Activated CD4-positive, alpha-beta T cell treated with anti-CD3 and anti-CD28 coated beads for 24 hours (primary cell): ENCODE measurements at regions not wholly inside any gene's neighbourhood (a gene's known extent, or its start where the extent isn't known, plus 50 kb on each side); places are given as distances from the start of the nearest gene placed in this dataset.
A peak's percentile ranks its signal among the peaks of the same experiment; 100 is the strongest.
"Not testable (repeated sequence)": the region's sequence is repeated elsewhere in the genome, so short reads cannot be mapped to it uniquely, and the experiment has no call there.

Experiments
- DNase-seq, 2 donors: peaks; one replicate each; pipeline ENCODE4 v3.0.0-alpha.2; 2020; ENCODE audit warnings: low read depth in 2 of 2

DNA sequence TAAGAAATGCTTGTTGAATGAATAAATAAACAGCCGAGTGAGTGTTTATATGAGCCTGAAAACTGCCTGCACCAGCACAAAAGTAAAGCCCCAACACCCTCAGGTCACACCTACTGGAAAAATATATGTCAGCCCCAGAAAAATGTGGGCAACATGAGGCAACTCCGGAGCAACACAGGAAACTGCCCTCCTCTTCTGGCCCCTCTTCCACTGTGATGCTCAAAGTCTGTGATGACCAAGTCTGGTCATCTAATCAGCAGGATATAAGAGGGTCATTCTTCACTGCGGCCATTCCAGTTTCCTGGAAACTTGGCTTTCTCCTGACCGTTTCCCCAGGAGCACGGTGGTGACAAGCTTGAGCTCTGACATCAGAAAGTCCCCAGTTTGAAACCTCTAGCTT, 159.6 kb upstream of the PZP start:
- no peak for DNase-seq

DNA sequence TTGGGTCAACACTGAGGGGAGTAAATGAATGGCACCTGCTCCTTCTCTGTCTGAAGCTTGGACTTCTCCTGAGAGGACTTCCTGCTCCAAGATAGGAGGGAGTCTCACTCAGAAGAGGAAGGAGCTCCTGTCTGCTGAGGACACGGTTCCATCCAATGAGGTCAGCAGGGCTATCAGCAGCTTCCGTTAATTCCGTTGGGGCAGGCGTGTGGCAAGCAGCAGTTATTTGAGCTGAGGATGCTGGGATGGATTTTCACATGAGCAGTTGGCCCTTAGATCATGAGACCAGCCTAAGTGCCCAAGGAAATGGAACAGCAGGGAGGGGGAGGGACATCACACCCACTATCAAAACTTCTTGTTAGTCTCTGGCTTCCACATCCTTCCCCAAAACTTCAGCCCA, 159.0 kb upstream of the PZP start:
- no peak for DNase-seq

DNA sequence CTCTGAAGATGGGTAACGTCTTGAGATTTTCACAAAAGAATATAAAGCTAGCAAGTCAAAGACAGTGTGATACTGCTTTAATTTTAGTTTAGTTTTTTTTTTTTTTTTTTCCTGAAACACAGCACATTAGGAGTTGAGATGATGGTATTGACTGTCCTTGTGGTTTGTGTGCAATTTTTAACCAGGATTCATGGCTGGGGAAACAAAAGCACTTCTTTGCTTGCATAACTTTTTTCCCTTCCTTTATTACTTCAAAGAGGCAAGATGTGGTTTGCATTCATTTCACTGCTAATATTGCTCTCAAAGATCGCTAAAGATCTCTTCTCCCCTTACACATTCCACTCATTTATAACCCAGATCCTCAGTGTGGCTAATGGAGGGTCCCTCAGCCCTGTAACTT, 157.1 kb upstream of the PZP start:
- no peak for DNase-seq

DNA sequence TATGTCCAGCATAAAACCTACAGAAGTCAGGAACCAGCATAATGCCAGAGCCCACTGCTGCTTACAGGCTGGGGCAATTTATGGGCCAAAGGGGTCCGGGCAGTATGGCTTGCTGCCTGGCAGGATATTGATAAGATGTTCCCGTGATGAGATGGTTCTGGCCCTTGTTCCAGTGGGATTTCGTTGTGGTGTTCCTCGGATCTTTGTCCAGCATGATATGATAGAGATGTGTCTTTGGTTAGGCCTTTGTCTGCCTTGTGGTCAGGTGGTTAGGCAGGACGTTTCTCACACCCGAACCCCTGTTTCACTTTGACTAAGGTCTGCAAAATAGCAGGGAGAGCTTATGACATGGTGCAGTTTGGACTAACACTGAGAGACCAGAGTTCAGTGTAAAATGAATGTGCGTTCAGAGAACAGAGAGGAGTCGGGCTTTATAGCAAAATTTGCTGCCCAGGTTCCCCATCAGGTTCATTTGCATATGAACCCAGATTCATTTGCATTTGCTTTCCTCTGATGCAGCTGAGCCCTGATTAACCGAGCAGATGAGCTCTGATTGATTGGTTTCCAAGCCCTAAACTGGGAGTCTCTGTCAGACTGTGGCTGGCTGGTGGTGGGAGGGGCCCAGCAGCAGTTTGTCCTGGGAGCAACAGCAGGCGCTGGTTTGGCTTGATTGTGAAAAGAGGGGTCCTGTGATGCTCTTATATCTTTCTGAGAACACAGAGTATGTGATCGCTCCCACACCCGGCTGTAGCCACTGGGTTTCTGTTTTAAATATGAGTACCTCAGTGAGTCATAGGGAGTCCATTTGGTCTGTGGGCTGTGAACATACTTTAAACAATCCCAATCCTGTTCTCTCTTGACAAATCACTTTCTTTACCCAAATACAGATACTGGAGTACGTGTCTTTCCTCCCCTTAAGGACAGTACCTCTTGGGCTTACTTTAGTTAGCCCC, 156.3 kb upstream of the PZP start:
- DNase-seq: peak in 1 of 2 donors; percentile 33

GRCh38 chr12:9363145-9363544, 154.9 kb upstream of the PZP start:
- no peak for DNase-seq

DNA sequence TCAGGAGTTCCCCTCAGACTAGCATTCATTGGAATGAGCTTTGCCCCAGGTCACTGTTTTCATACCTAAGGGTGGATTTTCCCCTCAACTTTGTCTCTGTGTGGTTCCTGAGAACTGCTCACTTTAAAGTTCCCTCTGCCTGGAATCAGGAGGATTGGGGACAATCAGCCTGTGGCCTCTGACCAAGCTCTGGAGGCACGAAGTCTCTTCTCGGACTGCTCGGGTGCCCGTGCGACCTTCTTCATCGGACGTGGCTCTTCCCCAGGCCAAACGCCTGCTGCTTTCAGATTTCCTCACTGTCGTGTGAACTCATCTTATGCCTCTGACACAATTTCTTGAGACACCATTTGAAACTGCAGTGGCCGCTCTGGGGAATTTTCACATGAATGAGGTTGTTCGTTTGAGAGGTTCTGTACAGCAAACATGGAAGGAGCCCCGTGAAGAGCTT, 153.7 kb upstream of the PZP start:
- DNase-seq: no peak

GRCh38 chr12:9354009-9354754, 146.0 kb upstream of the PZP start:
- not testable (repeated sequence) for DNase-seq

DNA sequence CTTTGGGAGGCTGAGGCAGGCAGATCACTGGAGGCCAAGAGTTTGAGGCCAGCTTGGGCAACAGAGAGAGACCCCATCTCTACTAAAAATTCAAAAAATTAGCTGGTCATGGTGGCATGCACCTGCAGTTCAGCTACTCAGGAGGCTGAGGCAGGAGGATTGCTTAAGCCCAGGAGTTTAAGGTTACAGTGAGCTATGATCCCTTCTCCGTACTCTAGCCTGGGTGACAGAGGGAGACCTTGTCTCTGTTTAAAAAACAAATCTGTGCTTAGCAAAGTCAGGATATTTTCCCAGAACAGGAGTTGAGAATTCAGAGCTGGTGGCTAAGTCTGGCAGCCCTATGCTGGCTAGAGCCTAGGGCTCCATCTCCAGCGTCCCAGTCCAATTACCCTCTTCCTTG, 142.9 kb upstream of the PZP start:
- DNase-seq: no peak

- DNase-seq: no peak
These were observed 142.0 kb upstream of the PZP start for GRCh38 chr12:9349888-9350885.

- no peak for DNase-seq
These were observed 140.8 kb upstream of the PZP start for GRCh38 chr12:9348906-9349518.

GRCh38 chr12:9347328-9348127, 139.3 kb upstream of the PZP start:
- no peak for DNase-seq

DNA sequence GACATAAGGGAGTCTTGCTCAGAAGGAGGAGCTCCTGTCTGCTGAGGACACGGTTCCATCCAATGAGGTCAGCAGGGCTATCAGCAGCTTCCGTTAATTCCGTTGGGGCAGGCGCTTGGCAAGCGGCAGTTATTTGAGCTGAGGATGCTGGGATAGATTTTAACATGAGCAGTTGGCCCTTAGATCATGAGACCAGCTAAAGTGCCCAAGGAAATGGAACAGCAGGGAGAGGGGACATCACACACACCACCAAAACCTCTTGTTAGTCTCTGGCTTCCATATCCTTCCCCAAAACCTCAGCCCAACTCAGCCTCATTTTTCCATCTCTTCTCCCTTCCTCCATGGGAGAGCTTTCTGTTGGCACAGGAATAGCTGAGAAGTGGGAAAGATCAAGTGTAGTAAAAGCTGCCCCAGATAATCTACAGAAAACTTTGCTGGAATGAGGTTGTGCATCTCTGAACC, 138.7 kb upstream of the PZP start:
- DNase-seq: no peak

DNA sequence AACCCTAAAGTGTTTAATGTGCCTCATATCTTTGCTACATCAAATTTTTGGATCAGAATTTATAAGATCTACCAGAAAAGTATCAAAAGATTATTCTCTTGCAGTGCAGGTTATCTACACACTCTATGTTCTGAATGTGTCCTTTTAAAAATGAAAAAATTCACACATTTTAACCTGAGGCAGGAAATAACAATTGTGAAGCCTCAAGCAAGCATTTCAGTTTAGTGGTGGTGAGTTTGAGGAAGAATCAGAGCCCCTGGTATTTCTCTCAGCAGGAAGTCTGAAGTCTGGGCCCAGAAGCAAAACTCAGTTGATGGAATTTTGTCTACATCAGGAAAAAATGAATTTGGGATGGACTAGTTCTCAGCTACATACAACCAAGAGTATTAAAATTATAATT, 137.0 kb upstream of the PZP start:
- no peak for DNase-seq

DNA sequence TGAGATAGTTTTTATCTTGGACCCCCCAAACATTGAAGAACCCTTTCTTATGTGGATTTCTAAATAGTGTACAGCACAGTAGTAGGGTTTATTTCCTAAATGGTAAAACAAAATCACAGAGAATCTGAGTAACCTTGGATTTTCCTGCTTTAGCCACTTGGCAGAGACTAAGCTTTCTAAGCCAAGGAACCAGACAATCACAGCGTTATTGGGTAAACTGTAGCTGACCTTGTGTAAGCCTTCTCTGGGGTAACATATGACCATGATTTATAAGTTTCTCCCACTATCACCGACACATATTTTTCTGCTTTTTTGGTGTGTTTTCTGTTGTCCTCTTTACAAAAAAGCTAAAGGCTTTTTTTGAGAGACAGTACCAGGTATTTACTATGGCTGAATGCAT, 136.3 kb upstream of the PZP start:
- DNase-seq: no peak

GRCh38 chr12:9343731-9344130, 135.5 kb upstream of the PZP start:
- no peak for DNase-seq

DNA sequence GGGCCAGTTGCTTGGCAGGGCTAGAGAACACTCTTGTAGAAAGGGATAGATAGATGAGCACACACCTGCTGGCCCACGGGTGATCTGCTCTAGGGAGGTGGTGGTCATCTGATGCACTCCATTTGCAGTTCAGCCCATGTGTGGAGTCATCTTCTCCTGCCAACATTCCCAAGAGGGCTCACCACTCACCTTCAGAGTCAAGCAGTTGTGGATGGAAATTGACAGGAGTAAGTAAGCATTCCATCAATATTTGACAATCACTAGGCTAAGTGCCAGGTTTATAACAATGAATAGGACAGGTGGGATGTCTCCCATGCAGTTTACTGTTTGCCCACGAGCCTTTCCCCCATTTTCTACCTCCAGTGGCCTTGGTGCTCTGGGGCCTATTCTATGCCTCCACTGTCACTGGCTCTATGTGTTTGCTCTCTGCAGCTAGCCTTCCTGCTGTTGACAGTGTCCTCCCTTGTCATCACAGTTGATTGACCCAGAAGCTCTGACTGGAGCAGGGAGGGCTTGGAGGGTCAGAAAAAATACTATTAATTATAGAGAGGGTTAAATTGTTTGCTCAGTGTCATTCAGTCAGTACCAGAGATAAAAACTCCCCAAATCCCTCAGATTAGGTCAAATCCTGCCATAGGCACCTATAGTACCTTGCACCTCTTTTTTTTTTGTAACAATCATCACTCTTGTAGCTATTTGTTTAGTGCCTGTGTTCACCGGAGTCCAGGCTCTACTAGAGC, 134.6 kb upstream of the PZP start:
- no peak for DNase-seq

DNA sequence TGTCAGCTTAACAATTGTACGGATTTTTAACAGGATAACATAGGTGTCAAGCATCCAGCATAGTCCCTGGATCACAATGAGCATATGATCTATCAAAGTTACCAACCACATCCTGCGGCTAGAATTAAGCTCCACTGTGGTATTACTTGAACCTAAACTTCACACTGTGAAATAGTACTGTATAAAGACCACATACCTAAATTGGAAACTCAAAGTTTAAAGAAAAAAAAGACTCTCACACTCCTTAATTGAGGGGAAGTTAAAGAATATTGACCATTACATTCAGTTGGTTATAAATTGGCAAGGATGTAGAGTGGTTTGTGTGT, 133.0 kb upstream of the PZP start:
- DNase-seq: no peak

DNA sequence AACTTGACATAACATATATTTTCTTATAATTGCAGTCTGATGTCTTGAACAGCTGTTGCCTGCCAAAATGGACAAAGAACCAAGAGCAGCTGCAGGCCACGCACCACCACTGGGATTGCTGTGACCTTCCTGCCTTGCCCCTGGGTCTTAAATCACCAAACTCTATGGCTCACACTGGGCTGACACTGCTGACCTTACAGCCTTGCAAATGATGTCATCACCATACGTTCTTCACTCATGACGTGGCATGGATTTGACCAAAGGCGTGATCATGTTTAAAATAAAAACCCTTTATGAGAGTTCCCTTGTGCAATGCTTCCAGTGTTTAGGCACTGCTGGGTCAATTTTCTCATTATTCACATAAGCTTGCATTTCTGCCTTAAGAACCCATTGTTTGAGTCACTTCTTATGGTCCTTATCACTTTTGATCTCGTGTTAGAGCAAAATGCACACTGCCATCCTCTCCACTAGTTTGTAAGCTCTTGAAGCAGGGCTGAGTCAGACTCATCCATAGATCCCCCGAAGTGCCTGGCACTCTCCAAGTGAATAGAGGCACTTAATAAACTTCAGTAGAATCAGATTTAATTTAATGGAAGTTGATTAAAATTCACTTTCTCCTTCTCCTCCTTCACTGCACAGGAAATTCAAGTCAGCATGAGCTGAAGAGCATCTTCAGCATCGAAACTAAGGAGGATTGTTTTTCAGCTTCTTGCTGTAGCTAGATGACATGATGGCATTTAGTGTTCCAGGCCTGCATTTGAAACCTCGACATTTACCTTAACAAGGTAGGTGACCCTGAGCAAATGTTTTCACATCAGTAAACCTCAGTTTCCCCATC, 132.4 kb upstream of the PZP start:
- no peak for DNase-seq

GRCh38 chr12:9337656-9338055, 129.5 kb upstream of the PZP start:
- DNase-seq: no peak
